Prostate gland (tissue), 2 donors: ENCODE measurements at regions not wholly inside any gene's neighbourhood (a gene's known extent, or its start where the extent isn't known, plus 50 kb on each side); places are given as distances from the start of the nearest gene placed in this dataset.
"Not testable (repeated sequence)": the region's sequence is repeated elsewhere in the genome, so short reads cannot be mapped to it uniquely, and the experiment has no call there.

ENCODE experiments used
- CTCF ChIP-seq, 4 experiments: fragments of 200-600 bp in 2 of 4; fragments of 450-650 bp in 2 of 4; sonication (generic) in 2 of 4; IDR thresholded peaks; 1 replicate in 3 of 4; 2 replicates in 1 of 4; pipeline ENCODE4 v1.5.1; 2016 to 2019; ENCODE audit warnings: antibody characterized with exemption in 4 of 4, mild to moderate bottlenecking in 2 of 4, moderate library complexity in 2 of 4
- POLR2A ChIP-seq: fragments of 450-650 bp; IDR thresholded peaks from one replicate; pipeline ENCODE4 v1.6.1; 2016; ENCODE audit warnings: antibody characterized with exemption, mild to moderate bottlenecking

- not testable (repeated sequence) for TF ChIP-seq CTCF (IDR thresholded peaks at IDR 0.05); POLR2A
Measured at GRCh38 chr2:111355022-111355817, 234.5 kb downstream of the BCL2L11 start.
